NCI-H345 (cell line): ENCODE measurements at regions not wholly inside any gene's neighbourhood (a gene's known extent, or its start where the extent isn't known, plus 50 kb on each side); places are given as distances from the start of the nearest gene placed in this dataset.

ENCODE experiments used
- DNase-seq: peaks from one replicate; lab custom pipeline; 2025; lab: John Stamatoyannopoulos, UW

DNA sequence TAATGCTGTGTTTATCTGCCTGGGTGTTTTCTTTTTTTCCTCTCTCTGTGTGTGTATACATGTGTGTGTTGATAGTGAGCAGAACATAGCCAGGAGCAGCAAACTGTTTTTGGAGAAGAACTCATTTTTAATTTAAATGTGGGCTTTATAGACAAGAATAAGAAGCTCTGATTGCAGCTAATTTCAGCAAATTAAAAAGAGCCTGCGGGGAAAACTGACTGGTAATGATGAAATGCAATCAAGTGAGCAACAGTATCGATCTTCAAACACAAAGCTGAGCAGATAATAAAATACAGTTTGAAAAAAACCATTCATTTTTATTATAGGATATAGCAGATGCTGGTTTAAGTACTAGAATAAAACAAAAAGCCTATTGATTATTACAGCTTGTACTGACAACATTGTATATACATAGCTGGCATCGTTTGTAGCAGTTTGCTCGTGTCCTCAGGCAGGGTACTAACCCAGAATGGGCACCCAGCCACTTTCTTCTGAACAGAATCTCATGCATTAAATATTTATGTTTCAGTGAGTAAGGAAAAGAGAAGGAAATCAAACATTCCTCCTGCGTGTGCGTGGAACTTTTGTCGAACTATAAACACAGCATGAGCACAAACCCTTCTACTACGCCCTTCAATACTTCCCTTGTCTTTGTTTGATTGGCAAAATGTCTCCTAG, 73.5 kb upstream of the ZFP42 start:
- no peak for DNase-seq

DNA sequence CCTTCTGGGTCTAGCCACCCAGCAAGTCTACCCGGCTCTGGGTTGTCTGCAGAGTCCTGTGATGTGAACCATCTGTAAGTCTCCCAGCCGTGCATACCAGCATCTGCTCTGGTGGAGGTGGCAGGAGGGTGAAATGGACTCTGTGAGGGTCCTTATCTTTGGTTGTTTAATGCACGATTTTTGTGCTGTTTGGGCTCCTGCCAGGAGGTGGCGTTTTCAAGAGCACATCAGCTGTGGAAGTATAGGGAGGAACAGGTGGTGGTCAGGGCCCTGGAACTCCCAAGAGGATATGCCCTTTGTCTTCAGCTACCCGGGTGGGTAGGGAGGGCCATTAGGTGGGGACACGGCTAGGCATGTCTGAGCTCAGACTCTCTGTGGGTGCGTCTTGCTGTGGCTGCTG, 66.5 kb upstream of the ZFP42 start:
- peak; percentile 2 for DNase-seq

DNA sequence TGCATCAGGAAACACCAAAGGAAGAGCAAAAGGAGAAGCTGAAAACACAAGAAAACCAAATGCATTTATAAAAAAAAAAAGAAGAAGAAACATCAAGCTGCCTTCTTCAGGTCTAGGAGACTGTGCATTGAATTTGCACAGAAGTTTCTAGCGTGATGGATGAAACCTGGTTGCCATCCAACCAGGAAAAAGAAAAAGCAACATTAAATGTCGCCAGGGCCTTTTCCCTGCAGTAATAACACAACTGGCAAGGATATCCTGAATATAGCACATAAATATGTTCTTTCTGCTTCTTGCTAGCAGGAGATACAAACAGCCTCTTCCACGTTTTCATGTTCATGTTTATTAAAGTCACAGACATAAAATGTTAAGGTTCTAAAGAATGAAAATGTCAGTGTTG, 60.8 kb upstream of the ZFP42 start:
- no peak for DNase-seq

DNA sequence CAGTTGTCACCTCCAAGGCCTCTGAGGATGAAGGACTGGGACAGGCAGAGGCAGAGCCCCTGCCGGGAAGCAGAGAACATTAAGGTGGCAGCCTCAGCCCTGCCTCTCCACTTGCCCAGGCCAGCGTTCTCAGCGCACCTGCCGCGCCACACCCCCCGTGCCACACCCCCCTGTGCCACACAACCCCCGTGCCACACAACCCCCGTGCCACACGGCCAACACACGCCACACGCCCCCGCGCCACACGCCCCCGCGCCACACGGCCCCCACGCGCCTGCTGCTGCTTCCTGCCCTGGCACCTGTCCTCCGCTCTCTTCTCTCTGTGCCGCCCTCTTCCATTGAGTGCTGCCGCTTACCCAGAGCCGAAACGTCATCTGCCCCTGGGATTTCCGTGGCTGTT, 58.0 kb upstream of the ZFP42 start:
- DNase-seq = no peak

DNA sequence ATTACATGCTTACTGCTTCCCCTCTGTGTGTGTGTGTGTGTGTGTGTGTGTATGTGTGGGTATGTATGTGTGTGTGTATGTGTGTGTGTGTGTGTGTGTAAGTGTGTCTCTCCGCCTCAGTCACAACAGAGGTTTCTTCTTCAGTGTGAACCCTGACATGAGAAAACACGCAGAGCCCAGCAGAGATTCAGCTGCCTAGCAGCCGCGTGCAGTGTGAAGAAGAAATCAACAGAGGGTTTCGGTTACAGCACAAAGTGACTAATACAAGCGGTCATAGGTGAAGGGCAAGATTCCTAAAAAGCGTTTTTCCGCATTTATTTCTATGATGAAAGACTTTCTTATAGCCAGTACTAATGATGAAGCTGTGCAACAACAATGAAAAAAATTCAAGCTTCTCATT, 55.3 kb upstream of the ZFP42 start:
- DNase-seq = no peak

DNA sequence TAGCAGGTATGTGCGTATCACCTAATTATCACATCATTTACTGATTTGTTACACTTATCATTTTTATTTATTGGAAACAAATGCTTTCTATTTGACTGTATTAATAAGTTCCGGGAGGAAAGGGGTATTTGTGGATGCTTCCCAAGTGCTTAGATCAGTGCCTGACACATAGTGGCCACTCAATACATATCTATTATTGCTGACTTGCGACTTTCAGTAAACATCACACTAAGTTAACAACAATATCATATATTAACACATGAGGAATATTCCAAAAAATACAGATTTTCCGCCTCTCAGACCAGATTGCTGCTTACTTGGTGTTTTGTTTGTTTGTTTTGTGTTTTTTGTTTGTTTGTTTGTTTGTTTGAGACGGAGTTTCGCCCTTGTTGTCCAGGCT, 52.6 kb upstream of the ZFP42 start:
- no peak for DNase-seq

DNA sequence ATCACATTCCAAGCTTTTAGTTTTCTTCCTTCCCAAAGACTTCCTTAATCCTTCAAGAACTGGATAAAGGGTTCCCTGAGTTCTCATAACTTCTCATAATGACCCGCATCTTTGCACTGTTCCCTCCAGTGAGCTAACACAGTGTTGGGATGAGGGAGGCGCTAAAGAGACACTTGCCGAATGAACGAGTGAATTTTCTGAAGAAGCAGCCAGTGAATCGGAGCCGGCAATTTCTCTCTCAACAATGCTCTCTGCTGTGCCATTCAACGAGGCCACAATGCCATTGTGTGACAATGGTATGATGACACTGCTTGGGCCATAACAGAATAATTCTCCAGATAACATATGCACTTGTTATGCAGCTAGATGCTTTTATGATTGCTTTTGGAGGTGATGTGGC, 51.4 kb upstream of the ZFP42 start:
- DNase-seq = no peak
